ENCODE measurements at regions not wholly inside any gene's neighbourhood (a gene's known extent, or its start where the extent isn't known, plus 50 kb on each side); places are given as distances from the start of the nearest gene placed in this dataset.

DNA sequence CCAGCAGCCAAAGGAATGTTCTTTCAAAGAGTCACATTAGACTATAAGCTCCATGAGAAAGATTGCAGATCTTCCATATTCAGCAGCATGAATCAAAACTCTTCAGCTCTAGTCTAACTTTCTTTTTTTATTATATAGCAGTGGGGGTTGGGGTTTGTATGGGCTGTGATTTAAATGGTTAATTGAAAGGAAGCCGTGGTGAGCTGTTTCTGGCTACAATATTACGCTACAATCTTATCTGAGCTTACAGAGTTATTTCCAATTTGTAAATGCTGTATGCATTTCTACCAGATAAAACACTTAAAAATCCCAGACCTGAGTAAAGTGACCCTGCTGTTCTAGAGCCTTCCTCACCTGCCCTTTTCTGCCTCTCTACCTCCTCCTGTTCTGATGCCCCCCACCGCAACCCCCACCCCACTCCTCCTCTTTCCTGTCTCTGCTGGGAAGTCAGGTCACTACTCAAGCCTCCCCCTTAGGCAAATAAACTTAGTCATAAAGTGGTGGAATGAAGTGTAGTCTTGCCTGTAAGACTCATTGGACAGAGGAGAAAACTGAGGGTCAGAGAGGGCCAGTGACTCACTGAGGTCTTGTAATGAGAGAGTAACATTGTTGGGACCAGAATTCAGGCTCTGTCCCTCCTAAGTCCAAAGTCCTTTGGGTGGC is 1089.5 kb downstream of the BCL11B start:
- DNase-seq = peak; percentile 66

DNA sequence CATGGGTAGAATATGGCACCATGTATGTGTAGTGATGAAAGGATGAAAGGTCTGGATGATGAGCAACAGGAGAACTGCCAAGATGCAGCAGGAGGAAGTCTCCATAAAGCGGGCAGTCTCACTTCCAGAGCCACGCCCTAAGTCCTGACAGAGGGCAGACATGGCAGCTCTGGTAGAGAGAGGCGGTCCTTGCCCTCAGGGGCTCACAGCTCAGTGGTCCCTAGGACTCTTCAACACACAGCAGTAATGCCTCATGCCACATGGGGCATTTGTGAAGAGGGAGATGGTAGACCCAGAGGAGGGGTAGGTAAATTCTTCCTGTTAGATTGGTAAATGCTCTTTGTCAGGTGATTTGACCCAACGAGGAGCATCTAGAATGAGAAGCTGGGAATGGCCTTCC is 1088.4 kb downstream of the BCL11B start:
- no peak for DNase-seq

DNA sequence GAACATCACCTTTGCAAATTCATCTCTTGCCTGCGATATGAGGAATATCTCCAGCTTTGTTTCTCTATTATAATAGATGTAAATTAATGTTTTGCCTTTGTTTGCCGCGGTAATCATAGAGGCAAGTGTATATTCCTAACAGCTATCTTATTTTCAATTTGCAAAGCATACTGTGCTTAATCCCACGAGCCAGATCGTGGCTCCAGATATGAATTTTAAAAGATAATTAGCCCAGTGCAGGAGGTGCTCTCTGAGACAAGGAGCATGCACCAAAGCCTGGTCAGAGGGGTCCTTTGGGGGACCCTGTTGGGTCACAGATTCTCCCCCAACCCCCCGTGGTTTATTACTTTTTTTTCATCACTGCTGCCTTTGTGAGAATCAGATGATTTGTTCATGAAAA is 1087.5 kb downstream of the BCL11B start:
- DNase-seq = no peak

DNA sequence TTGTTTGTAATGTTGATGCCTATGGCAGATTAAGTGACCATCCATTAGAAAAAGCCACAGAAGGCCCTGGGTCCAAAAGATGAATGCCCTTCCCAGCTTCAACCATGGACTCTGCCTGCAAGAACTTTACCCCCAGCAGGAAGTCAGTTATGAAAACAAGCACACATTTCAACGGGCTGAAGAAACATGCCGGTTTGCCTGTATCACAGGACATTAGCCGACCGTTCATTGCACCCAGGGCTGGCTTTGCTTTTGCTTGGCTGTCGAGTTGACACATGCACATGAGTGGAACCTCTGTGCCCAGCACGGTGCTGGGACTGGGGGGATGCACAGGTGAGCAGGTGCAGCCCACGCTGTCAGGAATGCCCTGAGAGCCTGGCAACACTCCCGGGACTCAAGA is 1087.0 kb downstream of the BCL11B start:
- DNase-seq = no peak

DNA sequence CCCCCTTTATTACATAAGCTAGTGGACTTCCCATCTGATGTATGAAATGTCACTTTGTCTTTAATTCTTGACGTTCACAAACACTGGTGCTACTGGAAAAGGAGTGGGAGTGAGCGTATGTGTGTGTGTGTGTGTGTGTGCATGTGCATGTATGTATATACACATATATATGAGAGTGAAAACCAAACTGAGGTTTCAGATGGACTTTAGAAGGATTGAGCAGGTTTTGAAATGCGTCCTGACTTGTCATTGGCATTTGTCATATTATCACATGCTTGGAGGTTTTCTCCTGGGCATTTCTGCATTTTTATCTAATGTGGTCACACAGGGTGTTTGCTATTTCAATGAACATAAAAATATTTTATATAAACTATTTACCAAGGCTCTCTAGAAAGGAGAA is 1085.9 kb downstream of the BCL11B start:
- DNase-seq = no peak

DNA sequence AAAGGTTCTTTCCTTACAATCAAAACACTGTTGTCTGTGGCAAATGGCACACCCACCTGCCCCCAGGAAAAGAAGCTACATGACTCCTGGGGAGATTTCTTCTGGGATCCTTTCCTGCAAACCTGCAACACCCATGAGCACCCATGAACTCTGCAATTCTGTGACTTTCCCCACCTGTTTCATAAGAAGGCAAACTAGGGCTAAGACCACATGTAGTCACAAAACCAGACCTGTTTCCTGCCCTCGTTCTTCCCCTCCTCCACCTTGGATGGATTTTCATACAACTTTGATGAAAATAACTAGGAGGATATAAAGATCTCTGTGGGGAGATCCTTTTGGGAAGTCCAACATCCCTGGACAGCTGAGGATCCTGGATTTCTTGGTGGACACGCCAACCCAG is 1084.7 kb downstream of the BCL11B start:
- DNase-seq = no peak

DNA sequence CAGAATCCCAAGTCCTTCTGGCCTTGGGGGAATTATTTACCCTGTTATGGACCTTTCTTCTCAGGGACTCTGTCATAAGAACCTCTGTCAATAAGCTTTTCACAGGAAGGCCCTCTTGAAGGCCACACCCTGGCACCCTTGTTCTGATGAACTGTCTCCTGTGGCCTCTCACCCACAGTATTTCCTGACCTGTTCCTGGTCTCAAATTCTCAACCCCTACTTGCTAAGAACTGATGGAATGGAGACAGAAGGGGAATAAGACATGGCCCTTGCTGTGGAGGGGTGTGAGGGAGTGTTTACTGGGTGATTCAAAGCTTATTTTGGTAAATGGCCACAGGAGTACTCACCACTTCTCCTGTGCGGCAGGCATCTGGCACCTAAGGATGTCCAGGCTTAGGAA is 1082.9 kb downstream of the BCL11B start:
- no peak for DNase-seq

DNA sequence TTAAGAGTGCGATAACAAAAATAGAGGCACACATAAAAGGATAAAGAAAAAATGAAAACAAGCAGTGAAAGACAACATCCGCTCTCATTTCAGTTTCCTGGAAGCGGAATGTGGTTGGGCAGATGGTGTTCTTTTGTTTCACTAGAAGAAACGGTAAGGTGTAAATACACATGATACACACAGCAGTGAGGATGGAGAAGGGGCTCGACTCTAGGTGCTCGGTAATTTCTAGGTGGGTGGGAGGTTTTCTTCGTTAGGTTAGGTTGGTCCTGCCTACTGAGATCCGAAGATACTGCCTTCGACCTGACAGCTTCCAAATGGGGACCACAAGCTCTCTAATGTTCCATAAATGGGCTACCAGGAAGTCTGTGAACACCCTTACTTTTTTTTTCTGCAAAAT is 1082.5 kb downstream of the BCL11B start:
- peak; percentile 29 for DNase-seq

DNA sequence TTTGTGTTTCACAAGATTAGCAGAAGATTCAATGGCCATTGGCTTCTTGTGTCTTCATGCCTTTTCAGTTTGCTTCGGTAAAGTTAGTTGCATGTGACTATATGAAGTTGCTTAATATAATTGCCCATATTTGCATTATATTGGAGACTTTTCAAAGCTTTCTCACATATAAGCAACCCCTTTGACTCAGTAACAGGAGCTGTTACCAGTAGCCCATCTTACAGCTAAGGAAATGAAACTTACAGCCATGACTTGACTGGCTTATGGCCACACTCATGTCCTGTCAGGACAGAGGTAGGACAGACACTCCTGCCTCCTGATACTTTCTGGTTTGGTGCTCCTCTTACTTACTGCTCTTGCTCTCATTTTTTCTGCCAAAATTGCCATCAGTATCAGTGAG is 1082.1 kb downstream of the BCL11B start:
- no peak for DNase-seq

DNA sequence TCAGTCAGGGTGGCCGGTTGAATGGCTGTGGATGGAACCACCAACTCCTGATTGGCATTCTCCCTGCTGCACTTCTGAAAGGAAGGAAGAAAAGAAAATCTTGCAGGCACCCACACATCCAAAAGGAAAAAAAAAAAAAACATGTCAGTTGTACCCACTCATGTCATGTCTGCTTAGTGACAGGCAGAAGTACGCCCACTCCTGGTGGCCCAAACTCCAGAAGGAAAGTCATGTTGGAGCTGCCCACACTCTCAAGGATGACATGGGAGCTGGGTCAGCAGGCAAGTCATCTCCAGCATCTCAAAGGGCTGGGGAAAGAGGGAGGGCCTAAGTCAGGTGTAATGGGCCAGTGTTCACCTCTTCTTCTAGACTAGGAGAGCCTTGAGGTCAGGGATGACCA is 1079.1 kb downstream of the BCL11B start:
- DNase-seq = no peak

DNA sequence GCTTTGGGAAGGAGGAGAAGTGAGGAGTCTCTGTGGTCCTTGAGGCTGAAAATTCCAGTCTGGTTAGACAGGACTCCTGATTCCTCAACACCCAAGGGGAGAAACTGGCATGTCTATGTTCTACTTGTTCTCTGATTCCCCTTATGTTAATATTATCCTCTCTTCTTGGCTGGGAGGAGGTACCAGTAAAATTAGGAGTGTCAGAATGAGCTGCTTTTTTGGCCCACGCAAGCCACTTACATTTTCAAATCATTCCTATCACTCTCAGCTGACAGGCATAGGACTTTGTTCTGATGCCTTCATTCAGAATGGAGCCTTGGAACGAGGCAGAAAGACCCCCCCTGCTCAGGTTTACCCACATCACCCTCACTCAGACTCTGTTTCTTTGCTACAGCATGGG is 1077.2 kb downstream of the BCL11B start:
- no peak for DNase-seq

DNA sequence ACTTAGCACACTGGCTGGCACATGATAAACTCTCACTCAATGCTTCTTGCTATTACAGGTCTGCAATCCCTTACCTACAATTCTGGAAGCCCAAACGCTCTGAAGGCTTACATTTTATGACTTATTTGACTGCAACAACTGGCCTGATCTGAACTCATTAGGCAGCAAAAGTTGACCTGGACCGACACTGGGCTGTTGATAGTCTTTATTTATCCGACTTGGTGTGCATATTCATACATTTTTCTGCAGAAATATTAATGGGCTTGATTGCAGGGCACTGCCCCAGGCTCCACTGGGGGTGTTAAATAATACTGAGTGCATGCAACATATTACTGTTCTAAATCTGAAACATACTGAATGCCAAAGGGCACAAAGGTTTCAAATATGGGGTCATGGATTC is 1076.7 kb downstream of the BCL11B start:
- DNase-seq = no peak

DNA sequence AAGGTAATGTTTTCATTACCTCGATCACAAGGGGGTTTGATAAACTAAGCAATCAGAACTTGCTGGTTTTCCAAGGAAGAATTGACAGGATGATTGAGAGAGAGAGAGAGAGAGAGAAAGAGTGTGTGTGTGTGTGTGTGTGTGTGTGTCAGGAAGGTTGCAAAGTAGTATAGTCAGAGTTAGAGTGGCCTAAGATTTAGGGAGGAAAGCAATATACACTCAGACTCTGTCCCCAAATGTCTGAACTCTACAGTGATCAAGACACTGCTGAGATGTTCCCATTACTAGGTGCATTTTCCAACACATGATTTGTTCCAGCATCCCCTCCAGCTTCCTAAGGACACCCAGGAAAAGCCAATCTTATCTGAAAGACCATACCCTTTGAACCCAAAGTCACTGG is 1074.1 kb downstream of the BCL11B start:
- DNase-seq = no peak

DNA sequence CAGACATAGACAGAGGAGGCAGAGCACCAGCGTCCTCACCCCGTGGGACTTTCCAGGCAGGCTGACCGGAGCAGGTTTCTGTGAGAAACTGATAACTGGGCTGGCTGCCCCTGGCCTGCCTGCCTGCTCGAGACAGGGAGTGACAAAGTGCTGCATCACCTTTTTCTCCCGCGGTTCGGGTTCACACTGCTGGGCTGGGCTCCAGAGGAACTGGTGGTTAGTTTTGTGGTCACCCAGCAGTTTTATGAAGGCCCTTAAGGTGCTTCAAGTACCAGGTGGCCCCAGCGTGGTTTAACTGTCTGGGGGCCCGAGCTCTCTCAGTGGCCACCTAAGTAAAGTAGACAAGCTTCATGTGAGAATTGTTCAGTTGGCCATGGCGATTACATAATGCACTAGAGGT is 1073.6 kb downstream of the BCL11B start:
- peak; percentile 31 for DNase-seq

DNA sequence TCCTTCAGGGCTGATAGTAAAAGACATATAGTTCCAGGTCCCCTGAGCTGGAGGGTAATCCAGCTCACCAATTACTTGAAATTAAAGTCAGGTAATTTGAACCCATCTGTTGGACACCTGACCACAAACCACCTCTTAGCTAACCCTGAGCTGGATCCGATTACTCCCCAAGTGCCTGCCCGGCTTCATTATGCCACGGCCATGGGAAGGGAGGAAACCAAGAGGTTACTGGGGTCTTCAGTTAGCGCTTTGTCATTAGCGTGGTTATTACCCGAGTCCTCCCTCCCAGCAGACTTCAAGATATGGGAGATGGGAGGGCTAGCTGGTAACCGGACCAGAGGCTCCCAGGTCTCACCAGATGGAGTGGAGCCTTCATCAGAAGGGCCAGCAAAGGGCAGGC is 1071.4 kb downstream of the BCL11B start:
- DNase-seq = no peak

DNA sequence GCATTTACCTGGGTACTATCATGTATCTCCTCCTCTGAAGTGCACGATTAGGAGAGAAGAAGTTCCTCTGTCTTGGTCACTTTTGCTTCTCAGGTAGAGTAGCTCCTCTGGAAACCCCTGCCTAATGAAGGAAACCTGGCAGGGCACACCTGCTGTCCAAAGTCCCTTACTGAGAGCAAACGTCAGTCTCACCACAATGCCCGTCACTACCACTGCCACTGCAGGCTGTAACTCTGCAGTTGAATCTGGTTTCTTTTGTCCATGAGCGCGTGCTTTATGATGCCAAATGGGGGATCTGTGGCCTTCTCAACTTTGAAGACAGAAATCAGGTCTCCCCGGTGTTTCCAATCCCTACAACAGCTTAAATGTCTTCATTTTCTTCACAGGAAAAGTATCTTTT is 1068.6 kb downstream of the BCL11B start:
- no peak for DNase-seq

DNA sequence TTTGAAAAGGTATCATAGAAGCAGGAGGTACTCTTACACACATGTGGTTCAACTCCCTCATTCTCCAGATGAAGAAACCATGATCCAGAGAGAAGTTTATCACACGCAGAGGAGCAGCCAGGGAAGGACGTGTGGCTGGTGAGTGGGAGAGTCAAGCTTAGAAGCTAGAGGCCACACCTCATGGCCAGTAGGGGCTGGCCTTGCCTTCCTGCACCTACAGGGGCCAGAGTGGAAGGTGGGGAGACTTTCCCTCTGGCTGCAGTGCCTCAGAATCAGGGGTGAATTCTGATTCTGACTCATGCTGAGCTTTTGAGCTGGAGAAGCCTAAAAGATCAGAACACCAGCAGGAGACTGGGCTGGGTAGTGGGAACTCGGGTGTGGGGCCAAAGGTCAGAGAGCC is 1067.9 kb downstream of the BCL11B start:
- no peak for DNase-seq

DNA sequence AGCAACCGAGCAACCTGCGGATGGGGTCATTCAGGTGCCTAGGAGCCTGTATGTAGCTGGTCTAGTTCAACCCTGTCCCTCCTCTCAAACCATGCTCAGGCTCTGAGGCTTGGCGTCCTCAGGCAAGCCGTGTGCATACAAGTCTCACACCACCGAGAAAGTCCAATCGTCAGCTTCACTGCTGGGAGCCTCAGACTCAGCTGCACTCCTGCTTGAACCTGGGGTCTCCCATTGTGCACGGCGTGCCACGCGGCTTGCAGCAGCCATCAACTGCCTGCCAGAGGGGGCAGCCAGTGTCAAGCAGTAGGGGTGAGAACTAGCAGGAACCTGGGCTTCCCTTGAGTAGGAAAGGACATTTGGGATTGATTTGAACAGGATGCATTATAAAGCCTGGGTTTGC is 1064.6 kb downstream of the BCL11B start:
- DNase-seq = no peak

DNA sequence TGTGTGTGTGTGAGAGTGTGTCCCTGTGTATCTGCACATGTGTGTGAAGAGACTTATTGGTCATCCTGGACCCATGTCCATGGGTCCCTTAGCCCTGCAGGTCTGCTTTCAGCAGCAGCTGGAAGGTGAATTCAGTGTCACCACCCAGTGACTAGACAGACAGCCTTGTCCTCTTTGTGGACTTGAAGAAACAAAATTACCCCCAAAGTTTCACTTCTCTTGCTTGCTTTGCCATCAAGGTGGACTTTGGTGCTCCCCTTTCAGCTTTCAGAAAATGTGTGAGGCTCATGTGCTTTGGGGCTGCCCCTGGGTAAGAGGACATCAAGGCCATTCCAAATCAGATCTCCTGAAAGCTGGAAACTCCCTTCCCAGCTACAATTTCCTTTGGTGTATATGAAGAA is 1063.8 kb downstream of the BCL11B start:
- no peak for DNase-seq

DNA sequence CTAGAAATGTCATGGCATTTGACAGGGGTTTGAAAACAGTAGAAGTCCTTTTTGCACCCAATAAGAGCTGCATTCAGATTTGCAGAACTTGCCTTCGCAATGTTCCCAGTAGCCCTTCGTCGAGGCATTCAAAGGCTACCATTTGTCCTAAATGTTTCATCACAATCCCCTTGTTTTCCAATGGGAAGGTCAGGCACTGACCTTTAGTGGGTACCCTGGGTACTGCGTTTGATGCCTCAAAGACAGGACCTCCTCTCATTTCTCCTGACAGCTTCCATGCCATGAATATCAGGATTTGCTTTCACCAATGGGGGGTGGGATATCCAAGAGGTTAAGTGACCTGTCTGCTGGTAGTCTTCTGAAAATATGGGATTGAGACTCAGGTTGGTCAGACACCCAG is 1063.1 kb downstream of the BCL11B start:
- no peak for DNase-seq

DNA sequence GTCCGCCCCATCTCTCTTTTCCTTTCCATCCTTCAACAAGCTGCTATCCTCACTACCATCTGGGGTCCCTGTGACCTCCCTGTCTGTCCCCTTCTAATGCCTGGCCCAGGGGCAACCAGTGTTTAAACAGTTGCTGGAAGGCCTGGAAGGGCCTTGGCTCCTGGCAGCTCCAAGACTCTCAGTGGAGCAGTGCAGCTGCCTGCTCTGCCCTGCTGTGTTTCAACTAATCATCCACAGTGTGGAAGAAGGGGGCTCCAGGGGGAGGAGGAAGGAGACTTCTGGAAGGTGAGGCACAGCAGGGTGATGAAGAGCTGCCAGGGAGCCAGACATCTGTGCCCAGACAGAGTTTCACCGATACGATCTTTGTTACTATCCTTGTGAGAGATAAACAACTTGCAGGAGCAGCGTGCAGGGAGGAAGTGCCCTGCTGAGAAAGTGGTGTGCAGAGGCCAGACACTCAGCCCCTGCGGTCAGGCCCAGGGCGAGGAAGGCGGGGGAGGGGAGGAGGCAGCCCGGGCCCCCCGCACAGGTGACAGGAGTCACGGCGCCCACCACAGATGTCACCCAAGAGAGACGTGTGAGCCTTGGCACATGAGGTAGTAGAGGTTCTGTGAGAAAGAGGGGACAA is 1061.8 kb downstream of the BCL11B start:
- DNase-seq = peak; percentile 17

DNA sequence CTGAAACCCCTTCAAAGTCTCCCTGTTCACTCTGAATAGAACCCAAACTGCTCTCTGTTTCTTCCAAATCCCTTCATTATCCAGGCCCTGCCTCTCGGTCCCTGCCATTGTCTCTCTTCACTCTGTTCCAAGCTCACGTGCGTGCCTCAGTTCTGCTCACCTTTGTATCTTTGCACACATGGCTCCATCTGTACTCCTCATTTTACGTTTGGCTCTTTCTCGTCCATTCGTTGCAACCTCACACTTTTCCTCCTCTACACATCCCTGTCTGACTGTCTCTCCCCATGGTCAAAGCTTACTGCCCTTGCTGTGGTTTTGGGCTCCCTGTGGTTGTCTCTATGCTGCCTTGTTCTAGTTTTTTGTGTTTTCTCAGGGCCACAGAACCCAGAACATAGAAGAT is 1054.5 kb downstream of the BCL11B start:
- DNase-seq = no peak

DNA sequence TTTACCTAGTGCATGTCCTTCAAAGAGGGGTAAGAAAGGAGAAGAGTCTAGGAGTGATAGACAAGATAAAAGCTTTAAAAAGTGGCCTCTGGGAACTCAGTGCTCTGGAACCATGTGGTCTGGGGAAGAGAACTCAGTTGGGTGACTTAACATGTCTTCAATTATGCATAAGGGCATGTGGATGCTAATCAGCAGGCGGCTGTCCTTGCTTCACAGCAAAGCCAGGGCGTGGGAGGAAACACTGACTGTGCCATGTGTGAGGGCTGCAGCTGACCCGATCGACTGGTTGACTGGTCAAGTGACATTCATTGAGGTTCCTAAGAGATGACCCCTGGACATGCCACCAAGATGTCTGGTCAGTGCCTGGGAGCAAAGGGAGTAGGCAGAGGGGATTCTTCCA is 1053.8 kb downstream of the BCL11B start:
- DNase-seq = no peak

DNA sequence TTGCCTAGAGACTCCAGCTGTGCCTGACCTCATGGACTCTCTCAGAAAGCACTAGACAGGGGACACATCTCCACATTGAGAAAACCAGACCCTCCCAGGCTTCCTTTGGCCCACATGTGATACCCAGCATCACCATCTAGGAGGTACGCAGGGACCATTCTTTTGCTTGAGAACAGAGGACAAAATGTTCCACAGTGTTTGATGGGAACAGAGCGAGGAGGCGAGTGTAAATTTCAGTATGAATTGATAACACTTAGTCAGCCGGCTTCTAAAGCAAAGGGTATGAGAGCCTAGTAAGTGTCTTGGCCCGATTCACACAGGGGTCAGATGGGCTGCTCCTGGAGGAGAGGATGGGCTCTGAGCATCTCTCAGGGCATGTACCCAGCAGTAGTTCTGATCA is 1052.4 kb downstream of the BCL11B start:
- DNase-seq = no peak

DNA sequence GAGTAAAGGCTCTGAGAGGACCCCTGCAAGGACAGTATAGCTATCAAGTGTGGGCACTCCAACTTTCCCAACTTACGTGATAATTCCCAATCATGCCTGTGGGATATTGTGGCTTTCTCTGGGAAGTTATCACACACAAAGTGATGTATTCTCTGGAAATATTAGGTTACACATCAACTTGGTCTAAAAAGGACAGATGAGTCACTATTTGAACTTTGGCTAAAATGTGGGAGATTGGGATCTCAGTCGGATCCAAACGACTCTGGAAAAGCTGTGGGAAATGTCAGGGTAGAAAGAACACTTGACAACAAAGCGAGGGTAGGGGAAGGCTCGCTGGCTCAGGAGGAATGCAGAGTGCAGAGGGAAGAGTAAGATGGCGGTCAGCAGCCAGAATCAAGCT is 1048.9 kb downstream of the BCL11B start:
- no peak for DNase-seq

Measured in stimulated activated naive CD4-positive, alpha-beta T cell treated with Interleukin-2 at 50 U/mL for 16 hours (primary cell).